HG03439 (cell line): ENCODE measurements at regions not wholly inside any gene's neighbourhood (a gene's known extent, or its start where the extent isn't known, plus 50 kb on each side); places are given as distances from the start of the nearest gene placed in this dataset.
"Not testable (repeated sequence)": the region's sequence is repeated elsewhere in the genome, so short reads cannot be mapped to it uniquely, and the experiment has no call there.

Experiments used
- ATAC-seq: cut with Tn5 transposase; IDR thresholded peaks from one replicate; pipeline ENCODE4 v1.9.1; 2021; ENCODE audit warnings: mild to moderate bottlenecking, moderate library complexity; ENCODE audit not compliant: unreplicated experiment

DNA sequence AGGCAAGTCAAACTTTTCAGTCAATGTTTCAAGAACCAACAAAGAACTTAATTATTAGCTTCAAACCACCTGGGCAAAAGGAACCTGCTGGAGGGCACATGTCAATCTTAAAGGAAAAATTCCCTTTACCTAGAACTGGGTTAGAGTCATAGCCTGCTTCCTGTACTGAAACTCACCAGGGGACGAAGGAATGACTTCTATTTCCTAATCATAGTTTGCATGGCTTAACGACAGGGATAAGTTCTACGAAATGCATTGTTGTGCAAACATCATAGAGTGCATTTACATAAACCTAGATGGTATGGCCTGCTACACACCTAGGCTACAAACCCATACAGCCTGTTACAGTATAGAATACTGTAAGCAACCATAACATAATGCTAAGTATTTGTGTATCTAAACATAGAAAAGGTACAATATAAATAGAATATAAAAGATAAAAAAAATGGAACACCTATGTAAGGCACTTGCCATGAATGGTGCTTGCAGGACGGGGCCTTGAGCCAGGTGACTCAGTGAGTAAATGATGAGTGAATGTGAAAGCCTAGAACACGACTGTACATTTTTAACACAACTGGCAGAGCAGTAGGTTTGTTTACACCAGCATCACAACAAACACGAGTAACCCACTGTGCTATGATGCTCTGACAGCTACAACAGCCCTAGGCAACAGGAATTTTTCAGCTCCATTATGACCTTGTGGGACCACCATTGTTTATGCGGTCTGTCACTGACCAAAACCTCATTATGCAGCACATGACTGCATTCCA is 234.9 kb upstream of the CAND1 start:
- no peak for ATAC-seq

DNA sequence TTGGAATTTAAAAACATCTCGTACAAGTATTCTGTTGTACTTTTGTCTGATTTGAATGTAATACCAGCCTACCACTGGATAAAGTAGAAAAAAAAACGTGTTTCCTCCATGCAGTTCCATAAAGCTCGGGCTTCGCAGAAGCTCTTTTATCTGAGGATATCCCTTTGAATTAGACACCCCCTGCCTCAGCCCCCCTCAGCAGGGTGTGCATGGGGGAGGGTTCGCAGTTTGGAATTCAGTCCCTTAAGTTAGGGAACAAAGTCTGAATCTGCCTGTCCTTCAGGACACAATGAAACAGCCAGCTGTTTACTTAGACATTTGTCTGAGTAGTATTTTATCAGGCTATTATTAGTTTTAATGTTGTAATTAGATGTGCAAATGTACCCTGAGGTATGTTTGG is 234.0 kb upstream of the CAND1 start:
- ATAC-seq = no peak

DNA sequence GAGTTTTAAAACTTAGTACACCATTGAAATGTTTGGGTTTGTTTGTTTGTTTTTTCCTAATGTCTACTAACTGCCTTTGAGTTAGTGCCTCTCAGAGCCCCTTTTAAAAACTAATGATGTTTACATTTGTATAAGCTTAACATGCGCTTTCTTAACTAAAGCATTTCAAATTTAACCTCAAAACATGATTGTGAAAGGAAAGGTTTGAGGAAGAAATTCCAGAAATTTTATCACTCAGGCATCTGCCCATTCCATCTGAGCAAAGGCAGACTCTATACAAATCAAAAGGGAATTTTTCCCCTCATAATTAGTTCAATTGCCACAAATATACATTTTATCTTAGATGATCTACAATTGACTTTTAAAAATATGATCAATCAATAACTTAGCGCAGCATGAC is 230.7 kb upstream of the CAND1 start:
- no peak for ATAC-seq

DNA sequence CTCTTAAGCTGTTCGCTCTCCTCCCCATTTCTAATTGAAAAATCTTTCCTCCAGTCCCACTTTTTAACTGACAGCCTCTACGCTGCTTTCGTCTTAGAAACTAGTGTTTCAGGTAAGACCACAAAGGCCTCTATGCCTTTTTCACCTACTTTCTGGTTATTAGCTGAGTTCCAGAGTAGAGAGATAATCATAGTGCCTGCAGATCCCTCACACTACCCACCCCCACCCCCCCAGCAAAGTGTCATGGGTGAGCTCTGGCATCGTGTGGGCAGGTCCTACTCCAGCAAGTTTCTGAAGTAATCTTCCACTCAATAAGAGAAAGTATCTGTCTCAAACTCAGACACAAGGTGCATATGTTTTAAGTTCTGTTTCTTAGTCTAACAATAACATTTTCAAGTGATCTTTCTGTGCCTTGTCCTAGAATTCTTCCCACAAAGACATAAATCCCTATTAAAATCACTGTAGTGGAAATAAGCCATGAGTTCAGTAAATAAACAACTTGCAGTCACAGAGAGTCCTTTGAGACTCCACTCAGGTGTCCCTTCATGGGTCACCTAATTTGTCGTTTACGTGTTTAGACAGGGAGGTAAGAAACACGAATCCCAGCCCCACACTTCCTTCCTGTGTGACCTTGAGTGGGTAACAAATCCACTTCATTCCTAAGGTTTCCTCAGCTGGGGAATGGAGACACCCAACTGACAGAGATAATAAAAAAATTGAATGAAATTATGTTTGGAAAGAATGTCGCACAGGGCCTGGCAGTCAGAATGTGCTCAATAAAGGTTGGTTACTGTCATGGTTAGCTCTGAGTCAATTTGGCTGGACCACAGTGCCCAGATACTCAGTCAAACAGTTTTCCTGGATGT is 228.9 kb upstream of the CAND1 start:
- no peak for ATAC-seq

DNA sequence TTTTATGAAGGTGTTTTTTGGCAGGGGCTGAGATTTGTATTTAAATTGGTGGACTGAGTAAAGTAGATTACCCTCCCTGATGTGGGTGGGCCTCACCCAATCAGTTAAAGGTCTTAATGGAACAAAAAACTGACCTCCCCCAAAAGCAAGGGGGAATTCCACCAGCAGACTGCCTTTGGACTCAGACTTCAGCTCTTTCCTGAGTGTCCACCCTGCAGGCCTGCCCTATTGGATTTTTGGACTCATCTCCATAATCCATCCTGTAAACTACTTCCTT is 228.4 kb upstream of the CAND1 start:
- no peak for ATAC-seq

DNA sequence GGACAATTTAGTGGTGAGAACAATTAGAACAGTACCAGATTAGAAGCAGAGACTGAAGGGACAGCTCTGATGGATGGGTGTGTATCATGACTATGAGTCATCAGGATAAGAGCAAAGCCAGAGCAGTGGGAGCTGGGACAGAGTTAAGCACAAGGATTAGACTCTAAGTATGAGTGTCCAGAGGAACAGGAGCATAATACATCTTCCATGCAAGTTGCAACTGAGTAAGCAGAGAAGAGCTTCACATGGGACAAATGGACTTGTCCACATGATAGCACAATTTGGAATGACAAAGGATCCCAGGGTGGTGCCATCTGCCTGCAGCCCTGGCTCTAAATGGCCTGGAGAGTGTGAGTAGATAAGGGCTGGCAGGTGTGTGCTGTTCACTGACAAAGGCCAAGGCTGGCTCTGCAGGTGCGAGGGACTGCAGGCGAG is 226.4 kb upstream of the CAND1 start:
- ATAC-seq = no peak

DNA sequence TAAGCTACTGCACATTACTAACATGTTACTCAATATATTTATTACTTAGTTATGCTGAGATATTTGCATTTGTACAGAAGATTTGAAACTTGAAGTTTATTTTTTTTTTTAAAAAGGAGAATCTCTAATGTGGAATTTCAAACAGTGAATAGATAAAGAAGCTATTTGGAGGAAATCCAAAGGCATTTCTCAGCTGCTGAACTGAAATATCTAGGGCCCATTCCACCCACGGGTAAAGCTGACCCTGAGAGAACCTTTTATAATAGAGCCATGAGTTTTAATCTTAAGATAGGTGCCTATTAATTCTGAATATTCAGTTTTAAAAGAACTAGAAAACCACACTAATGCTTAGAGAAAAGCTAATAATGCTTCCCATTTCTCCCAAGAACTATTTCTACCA is 225.4 kb upstream of the CAND1 start:
- no peak for ATAC-seq

DNA sequence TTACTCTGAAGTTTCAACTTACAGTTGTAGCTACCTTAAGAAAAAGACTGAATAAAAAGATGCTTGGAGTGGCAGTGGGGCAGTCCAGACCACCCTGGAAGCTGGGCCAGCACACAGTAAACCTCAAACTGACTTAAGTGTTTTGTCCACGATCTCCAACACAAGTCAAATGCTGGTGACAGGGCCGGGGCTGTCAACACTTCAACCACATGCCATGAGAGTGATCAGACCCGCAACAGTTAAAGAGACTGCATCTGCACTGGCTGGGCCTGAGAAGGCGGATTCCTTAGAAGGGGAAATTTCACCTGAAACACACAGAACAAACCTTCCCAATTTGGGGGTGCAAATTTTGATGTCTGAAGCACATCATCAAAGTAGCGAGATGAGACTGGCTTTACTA is 223.5 kb upstream of the CAND1 start:
- ATAC-seq = no peak

DNA sequence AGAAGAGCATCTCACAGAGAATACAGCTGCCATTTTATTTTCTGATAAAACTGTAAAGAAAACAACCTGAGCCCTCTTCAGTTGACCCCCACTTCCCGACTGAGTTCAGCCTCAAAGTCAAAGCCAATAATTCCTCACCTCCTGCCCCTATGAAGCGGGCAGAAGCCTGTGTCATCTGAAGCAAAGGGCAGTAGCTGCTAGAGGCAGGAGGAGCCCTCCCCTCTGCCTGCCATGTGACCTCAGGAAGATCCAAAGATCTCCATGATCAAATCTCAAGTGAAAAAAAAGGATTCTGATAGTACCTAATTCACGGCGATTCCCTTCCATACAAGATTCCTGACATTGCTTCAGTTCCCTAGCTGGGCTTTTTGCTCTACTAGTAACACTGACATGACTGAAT is 223.1 kb upstream of the CAND1 start:
- ATAC-seq = no peak

DNA sequence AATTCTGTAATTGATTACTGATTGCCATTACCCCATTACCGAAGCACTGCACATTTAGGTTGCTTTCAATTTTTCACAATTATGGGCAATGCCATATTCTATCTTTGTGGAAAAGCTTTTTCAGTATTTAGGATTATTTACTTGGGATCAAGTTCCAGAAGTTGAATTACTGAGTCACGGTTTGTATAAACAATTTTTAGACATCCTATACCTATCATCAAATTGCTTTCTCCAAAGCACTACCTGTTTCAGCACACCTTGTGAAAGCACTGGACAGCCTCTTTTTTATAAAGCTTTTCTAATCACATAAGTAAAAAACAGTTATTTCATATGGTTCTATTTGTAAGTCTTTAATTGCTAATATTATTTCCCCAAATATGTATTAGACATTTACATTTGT is 221.5 kb upstream of the CAND1 start:
- no peak for ATAC-seq

DNA sequence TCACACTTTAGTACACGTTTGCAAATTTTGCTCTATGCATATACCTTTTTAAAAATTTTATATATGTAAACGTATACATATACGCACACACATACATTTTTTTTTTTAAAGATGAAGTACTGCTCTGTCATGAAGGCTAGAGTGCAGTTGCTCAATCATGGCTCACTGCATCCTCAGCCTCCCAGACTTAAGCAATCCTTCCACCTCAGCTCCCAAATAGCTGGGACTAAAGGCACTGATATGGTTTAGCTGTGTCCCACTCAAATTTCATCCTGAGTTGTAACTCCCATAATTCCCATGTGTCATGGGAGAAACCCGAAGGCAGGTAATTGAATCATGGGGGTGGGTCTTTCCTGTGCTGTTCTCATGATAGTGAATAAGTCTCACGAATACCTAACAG is 220.8 kb upstream of the CAND1 start:
- ATAC-seq = no peak

DNA sequence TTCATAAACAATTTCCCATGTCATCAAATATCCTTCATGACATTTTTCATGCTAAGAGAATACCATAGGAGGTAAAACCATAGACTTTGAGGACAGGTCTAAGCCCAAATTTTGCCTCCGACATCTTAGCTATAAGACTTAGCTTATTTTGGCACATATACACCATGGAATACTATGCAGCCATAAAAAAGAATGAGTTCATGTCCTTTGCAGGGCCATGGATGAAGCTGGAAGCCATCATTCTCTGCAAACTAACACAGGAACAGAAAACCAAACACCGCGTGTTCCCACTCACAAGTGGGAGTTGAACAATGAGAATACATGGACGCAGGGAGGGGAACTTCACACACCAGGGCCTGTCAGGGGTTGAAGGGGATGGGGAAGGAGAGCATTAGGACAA is 220.0 kb upstream of the CAND1 start:
- ATAC-seq = not testable (repeated sequence)

DNA sequence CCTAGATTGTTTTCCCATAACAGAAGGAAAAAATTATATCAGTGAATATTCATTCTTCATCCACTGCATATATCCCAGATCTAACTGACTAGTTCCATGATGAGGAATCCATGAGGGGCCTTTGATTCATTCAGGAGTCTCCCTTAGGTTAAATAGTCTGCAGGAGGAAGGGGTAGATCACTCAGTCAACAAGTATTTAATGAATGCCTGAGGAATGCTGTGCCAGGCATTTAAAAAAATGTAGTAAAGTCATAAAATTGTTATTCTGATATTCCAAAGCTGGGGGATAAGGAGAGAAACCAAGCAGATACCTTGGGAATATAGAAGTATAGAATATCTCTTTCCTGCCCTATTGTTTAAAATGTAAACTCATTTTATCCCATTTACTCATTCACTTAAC is 216.2 kb upstream of the CAND1 start:
- ATAC-seq = no peak

DNA sequence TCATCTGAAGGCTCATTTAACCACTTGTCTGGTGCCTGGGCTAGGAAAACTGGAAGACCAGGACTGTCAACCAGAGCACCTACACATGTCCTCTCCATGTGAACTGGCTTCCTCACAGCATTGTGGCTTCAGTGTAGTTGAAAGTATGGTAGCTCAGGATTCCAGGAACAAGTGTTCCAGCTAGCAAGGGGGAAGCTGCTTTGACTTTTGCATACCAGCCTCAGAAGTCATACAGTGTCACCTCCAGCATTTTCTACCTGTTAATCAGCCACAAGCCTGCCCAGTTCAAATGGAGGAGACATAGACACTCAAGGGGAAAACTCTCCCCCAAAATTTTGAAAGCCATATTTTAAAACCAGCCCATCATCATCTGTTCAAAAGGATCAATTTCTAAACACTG is 212.8 kb upstream of the CAND1 start:
- no peak for ATAC-seq

DNA sequence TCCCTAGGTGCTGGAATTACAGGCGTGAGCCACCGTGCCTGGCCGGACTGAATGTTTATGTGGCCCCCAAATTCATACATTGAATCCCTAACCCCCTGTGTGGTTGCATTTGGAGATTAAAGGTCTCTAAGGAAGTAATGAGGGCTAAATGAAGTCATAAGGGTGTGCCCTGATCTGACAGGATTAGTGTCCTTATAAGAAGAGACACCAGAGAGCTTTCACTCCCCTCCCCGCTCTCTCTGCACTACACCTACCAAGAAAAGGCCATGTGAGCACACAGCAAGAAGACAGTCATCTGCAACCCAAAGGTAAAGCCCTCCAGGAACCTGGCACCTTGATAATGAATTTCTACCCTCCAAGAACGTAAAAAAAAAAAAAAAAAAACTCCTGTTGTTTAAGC is 212.1 kb upstream of the CAND1 start:
- ATAC-seq = no peak

DNA sequence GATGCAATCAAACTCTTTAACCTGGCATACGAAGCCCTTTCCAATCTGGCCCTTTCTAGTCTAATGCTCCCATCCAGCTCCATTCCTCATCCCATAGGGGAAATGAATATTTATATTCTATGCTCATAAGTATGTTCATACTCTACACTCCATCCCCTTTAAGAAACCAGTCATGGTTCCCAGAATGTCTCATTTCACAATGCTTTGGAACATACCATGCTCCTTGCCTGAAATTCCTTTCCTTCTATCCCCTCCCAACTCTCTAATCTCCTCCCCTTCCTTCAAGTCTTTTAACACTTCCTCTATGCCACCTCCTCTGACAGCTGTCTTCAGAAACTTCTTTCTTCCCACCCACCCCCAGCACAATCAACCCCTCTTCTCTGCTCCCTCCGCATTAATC is 207.0 kb upstream of the CAND1 start:
- no peak for ATAC-seq

DNA sequence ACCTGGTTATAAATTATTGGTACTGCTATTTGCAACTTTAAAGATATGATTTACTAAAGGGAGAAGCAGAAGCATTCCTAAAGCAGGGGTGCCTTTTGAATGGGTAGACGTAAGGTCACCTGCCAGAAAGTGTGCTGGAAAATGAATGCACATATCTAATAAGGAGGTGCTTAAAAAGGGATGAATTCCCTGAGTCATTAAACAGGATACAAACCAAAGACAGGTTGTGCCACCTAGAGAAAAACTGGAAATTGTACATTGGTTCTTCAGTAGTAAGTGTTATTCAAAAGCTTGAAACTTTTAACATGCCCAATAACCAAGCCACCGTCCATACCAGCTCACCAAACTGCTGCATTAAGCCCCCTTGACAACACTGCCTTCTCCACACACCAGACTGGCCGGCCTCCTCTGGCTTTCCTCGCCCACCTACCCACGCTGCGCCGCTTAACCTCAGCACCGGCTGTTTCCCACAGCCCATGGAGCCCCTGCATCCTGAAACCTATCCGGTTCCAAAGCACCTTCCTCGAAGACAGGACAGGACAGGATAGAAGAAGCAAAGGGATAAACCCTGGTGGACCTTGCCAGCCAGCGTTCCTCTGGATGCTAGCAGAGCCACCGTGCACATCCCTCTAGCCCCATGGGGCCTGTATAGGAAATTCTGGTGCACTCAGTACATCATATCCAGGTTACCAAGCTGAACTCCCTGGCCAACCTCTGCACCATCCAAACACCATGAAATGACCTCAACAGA is 201.5 kb upstream of the CAND1 start:
- no peak for ATAC-seq

DNA sequence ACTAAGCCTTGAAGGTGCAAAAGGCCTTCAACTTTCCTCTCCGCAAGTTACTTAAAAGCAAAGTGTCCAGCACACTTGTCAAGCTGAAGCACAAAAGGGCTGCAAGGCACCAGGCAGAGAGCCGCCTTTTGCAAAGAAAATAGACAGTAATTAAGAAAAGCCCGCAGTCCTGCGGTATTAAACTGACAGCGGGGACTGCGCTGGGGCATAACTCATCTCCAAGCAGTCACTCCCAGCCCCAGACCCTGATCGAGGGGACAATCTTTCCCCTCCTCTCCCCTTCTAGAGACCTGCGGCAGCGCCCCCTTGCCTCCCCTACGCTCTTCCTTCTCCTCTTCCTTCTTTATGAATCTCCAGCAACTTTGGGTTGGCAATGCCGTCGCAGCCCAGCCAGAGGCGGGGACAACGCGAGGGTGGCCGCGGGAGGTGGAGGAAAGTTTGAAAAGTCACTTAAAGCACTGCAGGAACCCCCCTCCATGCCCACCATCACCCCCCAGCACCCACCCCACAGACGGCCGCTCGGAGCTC is 200.9 kb upstream of the CAND1 start:
- no peak for ATAC-seq

DNA sequence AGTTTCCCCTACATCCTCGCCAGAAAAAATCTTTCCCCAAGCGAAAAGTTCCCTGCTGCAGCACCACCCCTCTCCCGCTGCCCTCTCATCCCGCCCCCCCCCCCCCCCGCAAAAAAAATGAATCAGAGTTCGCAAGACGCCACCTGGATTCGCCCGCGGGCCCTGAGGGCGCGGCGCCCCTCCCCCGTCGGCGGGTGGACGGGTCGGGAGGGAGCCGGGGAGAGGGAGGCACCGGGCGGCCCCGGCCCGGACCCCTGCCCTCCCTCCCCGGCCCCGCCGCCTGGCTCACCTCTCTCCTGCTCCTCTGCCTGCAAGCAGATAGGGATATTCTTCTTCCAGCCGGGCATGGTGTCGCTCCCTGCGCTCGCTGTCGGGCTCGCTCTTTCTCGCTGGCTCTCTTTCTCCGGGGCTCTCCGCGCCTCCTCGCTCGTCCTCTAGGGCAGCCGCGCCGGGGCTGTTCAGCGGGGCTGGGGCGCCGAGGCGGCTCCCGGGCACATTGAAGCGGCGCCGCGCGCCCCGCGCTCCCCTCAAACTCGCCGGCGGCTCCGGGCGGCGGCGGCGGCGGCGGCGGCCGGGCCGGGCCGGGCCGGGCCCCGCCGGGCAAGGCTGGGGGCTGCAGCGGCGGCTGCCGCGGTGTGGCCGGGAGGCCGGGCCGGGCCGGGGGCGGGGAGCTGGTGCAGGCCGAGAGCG is 200.3 kb upstream of the CAND1 start:
- ATAC-seq = peak; percentile 55

DNA sequence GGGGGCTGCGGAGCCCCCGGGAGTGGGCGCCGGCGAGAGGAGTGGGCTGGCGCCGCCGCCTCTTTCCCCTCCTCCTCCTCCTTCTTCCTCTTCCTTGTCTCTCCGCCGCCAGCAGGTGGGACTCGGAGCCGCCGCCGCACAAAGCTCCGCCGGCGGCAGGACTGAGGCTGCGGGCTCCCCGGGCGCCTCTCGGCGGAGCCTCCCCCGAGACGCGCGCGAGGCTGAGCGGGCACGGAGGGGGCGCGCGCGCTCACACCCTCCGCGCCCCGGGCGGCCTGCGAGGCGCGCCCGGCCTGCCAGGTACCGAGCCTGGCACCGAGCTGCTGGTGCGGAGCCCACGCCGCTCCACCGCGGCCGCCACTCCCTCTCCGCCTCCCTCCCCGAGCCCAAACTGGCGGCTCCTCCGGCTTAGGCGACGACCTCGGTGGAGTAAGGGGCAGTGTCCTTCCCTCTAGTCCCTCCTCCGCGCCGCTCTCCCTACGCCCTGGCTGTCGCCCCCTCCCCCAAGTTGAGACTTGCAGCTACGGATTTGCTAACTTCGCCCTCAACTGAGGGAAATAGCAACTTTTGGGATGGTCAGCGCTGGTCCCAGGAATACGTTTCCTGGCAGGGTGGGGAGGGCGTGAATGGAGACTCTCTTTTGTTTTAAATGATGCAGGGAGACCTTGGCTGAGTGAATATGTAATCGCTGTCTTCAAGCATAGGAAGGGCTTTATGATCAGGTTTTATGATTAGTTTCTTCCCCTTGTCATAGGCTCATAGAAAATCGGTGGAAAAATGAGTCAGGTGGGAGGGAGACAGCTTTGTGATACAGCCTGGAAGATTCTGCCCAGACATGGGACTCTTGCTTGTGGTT is 199.5 kb upstream of the CAND1 start:
- peak; percentile 50 for ATAC-seq
